GM23248 (cell line): ENCODE measurements at regions not wholly inside any gene's neighbourhood (a gene's known extent, or its start where the extent isn't known, plus 50 kb on each side); places are given as distances from the start of the nearest gene placed in this dataset.

Source experiments
- EZH2 ChIP-seq: fragments of 200-600 bp; sonication (generic); IDR thresholded peaks from 2 replicates; pipeline ENCODE4 v1.6.1; 2018; ENCODE audit warnings: antibody characterized with exemption, mild to moderate bottlenecking; ENCODE audit not compliant: insufficient read depth, poor library complexity, severe bottlenecking
- EZH2phosphoT487 ChIP-seq: fragments of 200-600 bp; sonication (generic); IDR thresholded peaks from 2 replicates; pipeline ENCODE4 v1.6.1; 2018; ENCODE audit warnings: antibody characterized with exemption, moderate library complexity, mild to moderate bottlenecking, low read depth; ENCODE audit not compliant: insufficient read depth

DNA sequence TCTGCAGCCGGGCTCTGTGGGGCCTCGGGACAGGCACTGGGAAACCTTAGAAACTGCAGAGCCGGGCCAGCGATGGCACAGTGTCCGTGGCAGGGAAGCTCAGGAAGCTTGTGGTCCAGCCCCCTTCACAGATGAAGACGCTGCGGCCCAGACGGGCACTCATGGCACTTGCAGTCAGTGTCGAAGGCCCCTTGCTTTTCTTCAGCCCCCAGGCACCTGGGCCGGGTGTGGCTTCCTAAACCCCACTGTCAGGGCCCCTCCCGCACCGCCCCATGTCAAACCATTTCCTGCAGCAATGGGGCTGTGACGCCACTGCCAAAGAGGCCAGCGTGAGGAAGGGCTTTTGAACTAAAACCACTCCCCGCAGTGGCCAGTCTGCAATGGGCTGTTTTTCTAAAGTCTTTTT, 164.0 kb downstream of the LAT start:
- TF ChIP-seq EZH2 (no peak), EZH2phosphoT487 (no peak)
